Omental fat pad (tissue), 3 donors: ENCODE measurements at regions not wholly inside any gene's neighbourhood (a gene's known extent, or its start where the extent isn't known, plus 50 kb on each side); places are given as distances from the start of the nearest gene placed in this dataset.

Experiments
- ATAC-seq: fragments of 150-250 bp; one replicate; pipeline ENCODE4 v1.9.1; 2016; ENCODE audit warnings: mild to moderate bottlenecking, moderate library complexity; ENCODE audit not compliant: low FRiP score
- DNase-seq: peaks from one replicate; pipeline ENCODE4 v3.0.0-alpha.2; 2019; ENCODE audit warnings: low spot score
- CTCF ChIP-seq, 3 donors: fragments of 450-650 bp; IDR thresholded peaks; one replicate each; pipeline ENCODE4 v1.5.1; 2016 to 2017; ENCODE audit warnings: antibody characterized with exemption in 3 of 3, mild to moderate bottlenecking in 3 of 3, moderate library complexity in 2 of 3

DNA sequence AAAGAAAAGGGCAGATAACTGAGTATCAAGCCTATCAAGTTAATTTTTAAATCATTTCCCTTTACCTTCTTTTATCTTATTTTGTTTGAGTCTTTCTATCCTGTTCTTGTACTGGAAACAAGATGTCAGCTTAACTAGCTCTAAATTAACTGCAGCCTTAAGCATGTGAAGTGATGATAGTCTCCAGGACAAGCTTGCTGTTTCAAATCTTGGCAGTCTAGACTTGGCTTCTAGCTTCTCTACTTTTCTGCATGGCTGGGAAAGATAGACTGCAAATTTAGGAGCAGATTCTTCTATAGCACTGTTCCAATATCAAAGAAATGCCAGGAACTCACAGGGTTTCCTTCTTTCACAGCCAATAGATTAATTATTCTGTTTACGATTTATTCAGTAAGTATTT is 1034.4 kb downstream of the TUSC7 start:
- DNase-seq (no peak), ATAC-seq (no peak)
- TF ChIP-seq CTCF (IDR thresholded peaks at IDR 0.05): no peak

DNA sequence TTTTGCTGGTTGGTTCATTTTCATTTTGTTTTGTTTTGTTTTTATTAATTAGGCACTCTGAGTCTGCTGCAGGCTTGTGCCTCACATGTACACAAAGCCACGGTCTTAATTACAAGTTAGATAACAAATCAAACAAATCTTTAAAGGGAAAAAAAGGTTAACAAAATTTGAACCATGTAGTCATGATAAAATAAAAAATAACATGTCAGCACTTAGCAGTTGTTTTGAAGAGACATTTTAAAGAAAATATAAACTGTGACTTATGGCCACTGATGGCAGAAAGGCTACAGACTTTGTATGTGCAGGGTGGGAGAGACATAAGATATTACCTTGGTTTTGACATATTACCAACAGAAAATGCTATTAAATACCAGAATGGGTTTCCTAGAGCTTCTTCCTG is 1035.4 kb downstream of the TUSC7 start:
- TF ChIP-seq CTCF (IDR thresholded peaks at IDR 0.05): no peak
- DNase-seq: no peak
- no peak for ATAC-seq

GRCh38 chr3:117745516-117745915 is 1035.9 kb downstream of the TUSC7 start:
- no peak for TF ChIP-seq CTCF (IDR thresholded peaks at IDR 0.05)
- no peak for DNase-seq
- no peak for ATAC-seq

DNA sequence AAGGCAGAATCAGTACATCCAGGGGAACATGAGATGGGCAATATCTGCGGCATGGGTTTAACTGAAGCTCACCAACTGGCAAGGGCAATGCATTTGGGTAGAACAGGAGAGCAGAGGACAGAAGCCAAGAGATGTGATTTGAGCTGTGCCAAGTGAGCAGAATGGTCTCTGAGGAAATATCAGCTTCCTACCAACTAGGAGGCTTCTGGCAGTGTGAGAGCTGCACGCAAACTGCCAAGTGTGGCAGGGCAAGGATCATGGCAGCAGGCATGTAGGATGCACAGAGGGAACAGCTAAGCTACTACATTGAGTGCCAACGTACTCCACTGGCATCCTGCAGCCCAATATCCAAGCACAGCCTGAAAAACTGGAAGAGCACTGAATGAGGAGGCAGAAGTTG is 1036.5 kb downstream of the TUSC7 start:
- DNase-seq (no peak), ATAC-seq (no peak)

DNA sequence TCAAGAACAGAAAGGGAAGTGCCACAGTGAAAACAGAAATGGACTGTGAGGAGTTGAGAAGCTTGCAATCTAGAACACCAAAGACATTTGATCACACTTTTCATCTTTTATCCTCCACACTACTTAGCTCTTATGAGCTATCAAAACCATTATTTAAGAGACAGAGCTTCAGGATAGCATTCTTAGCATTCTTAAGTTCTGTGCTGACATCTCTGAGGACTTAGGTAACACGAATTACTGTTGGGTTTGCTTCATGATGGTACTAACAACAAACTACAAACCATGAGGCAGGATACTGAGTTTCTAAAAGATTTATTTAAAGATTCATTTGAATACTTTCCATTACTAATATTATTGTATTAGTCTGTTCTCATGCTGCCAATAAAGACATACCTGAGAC is 1038.6 kb downstream of the TUSC7 start:
- no peak for ATAC-seq

More for the DNA sequence above, 1036.5 kb downstream of the TUSC7 start:
- no peak for TF ChIP-seq CTCF (IDR thresholded peaks at IDR 0.05)

GRCh38 chr3:117750674-117751269 is 1041.2 kb downstream of the TUSC7 start:
- ATAC-seq (no peak), DNase-seq (no peak)
- no peak for TF ChIP-seq CTCF (IDR thresholded peaks at IDR 0.05)

More for the DNA sequence above, 1038.6 kb downstream of the TUSC7 start:
- no peak for DNase-seq
- TF ChIP-seq CTCF (IDR thresholded peaks at IDR 0.05): no peak

GRCh38 chr3:117751651-117752050 is 1042.1 kb downstream of the TUSC7 start:
- no peak for TF ChIP-seq CTCF (IDR thresholded peaks at IDR 0.05)
- DNase-seq (no peak), ATAC-seq (no peak)
